Keratinocyte (primary cell): ENCODE measurements at regions not wholly inside any gene's neighbourhood (a gene's known extent, or its start where the extent isn't known, plus 50 kb on each side); places are given as distances from the start of the nearest gene placed in this dataset.

ENCODE experiments used
- DNase-seq: peaks from one replicate; pipeline ENCODE4 v3.0.0-alpha.2; 2011; ENCODE audit warnings: low read depth, missing footprints, low spot score
- FAIRE-seq: peaks from 2 replicates; lab custom pipeline; 2011; peaks lifted over from hg19 to GRCh38; lab: Jason Lieb, UNC
- H2AFZ ChIP-seq: 2 replicates; pipeline ENCODE4 v1.6.0; 2012; ENCODE audit warnings: low read length, control low read depth, inconsistent platforms; ENCODE audit not compliant: control insufficient read depth
- H3K27ac ChIP-seq: 2 replicates; pipeline ENCODE4 v1.5.1; 2011; ENCODE audit warnings: low read length; ENCODE audit not compliant: control insufficient read depth, insufficient read depth
- H3K27me3 ChIP-seq: 3 replicates; pipeline ENCODE4 v1.6.0; 2011; ENCODE audit warnings: low read length; ENCODE audit not compliant: control insufficient read depth, insufficient read depth; ENCODE audit errors: extremely low read depth
- H3K36me3 ChIP-seq, 2 experiments: 2 replicates in 1 of 2; 3 replicates in 1 of 2; pipeline ENCODE4 v1.5.1; 2011; ENCODE audit warnings: low read length in 2 of 2, mild to moderate bottlenecking in 1 of 2; ENCODE audit not compliant: control insufficient read depth in 2 of 2, insufficient read depth in 2 of 2; ENCODE audit errors: extremely low read depth in 1 of 2
- H3K4me1 ChIP-seq: 3 replicates; pipeline ENCODE4 v1.5.1; 2011; ENCODE audit warnings: low read length; ENCODE audit not compliant: control insufficient read depth, insufficient read depth; ENCODE audit errors: extremely low read depth
- H3K4me2 ChIP-seq: 3 replicates; pipeline ENCODE4 v1.6.0; 2011; ENCODE audit warnings: low read depth, low read length; ENCODE audit not compliant: control insufficient read depth, insufficient read depth; ENCODE audit errors: extremely low read depth
- H3K4me3 ChIP-seq, 3 experiments: fragments of 200-600 bp in 1 of 3; sonication (generic) in 1 of 3; 2 replicates in 2 of 3; 3 replicates in 1 of 3; pipeline ENCODE4 v1.5.1; 2011 to 2016; ENCODE audit warnings: low read length in 3 of 3, mild to moderate bottlenecking in 3 of 3, control low read depth in 2 of 3, inconsistent platforms in 1 of 3, low read depth in 1 of 3, mixed read lengths in 1 of 3, mixed run types in 1 of 3, moderate library complexity in 1 of 3; ENCODE audit not compliant: control insufficient read depth in 2 of 3, insufficient read depth in 2 of 3; ENCODE audit errors: extremely low read depth in 1 of 3
- H3K79me2 ChIP-seq: 2 replicates; pipeline ENCODE4 v1.6.0; 2012; ENCODE audit warnings: low read length; ENCODE audit not compliant: control insufficient read depth, insufficient read depth
- H3K9ac ChIP-seq: 3 replicates; pipeline ENCODE4 v1.6.0; 2011; ENCODE audit warnings: low read length; ENCODE audit not compliant: control insufficient read depth, insufficient read depth; ENCODE audit errors: extremely low read depth
- H3K9me1 ChIP-seq: 3 replicates; pipeline ENCODE4 v1.6.0; 2011; ENCODE audit warnings: low read length; ENCODE audit not compliant: control insufficient read depth, insufficient read depth; ENCODE audit errors: extremely low read depth
- H3K9me3 ChIP-seq: 2 replicates; pipeline ENCODE4 v1.5.1; 2012; ENCODE audit warnings: low read depth, low read length; ENCODE audit not compliant: control insufficient read depth
- H4K20me1 ChIP-seq: 3 replicates; pipeline ENCODE4 v1.6.0; 2011; ENCODE audit warnings: low read length; ENCODE audit not compliant: control insufficient read depth, insufficient read depth; ENCODE audit errors: extremely low read depth
- EZH2 ChIP-seq: IDR thresholded peaks from one replicate; pipeline ENCODE4 v1.6.1; 2012; ENCODE audit warnings: inconsistent platforms, mild to moderate bottlenecking, low read length, moderate library complexity
- dilution Hi-C: fragments of 300-500 bp; cut with MboI; formaldehyde crosslinking; loops from one replicate; pipeline ENCODE4 v1.7.0; 2020; ENCODE audit warnings: low sequenced_read_pairs; ENCODE audit not compliant: extremely low pct_ligation_motif_present
- TF ChIP-seq, protein P1 (sequence below), 3 experiments: IDR thresholded peaks in 1 of 3; conservative IDR thresholded peaks in 1 of 3; optimal IDR thresholded peaks in 1 of 3; 2 replicates in 2 of 3; 3 replicates in 1 of 3; pipeline versions ENCODE3 to v1.5.1; 2011; ENCODE audit warnings: low read length in 3 of 3, mild to moderate bottlenecking in 3 of 3, moderate library complexity in 2 of 3, control low read depth in 1 of 3, inconsistent platforms in 1 of 3; ENCODE audit not compliant: insufficient read depth in 2 of 3; ENCODE audit errors: extremely low read depth in 1 of 3

DNA sequence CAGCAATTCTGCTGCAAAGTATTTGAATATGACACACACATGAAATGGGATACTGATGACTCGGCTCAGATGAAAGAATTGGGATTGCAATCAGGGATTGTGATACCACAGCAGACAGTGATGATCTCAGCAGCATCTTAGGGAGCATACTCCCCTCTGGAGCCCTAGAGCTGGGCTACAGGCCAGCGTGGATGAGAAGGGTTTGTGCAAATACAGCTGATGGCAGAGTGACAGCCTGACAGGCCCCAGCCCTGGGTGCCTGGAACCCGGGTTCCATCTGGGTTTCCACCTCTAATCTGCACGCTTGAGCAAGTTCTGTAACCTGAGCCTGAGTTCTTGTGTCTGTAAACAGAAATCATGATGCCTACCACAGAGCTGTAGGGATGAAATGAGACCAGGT, 418.0 kb downstream of the LRATD1 start:
- Histone ChIP-seq H3K79me2 (no peaks in the 10 kb centered on the region), H3K4me2 (no peak overlapping the region), H3K9me1 (no peaks in the 10 kb centered on the region), H3K9me3 (no peaks in the 10 kb centered on the region), H3K9ac (no peak overlapping the region), H3K36me3 (no peaks in the 10 kb centered on the region), H2AFZ (no peak overlapping the region), H3K27ac (no peak overlapping the region), H3K4me3 (no peak overlapping the region), H3K4me1 (no peaks in the 10 kb centered on the region), H4K20me1 (no peaks in the 10 kb centered on the region), H3K27me3 (no peaks in the 10 kb centered on the region)
- TF ChIP-seq EZH2: no peak
- TF ChIP-seq, protein P1, sequence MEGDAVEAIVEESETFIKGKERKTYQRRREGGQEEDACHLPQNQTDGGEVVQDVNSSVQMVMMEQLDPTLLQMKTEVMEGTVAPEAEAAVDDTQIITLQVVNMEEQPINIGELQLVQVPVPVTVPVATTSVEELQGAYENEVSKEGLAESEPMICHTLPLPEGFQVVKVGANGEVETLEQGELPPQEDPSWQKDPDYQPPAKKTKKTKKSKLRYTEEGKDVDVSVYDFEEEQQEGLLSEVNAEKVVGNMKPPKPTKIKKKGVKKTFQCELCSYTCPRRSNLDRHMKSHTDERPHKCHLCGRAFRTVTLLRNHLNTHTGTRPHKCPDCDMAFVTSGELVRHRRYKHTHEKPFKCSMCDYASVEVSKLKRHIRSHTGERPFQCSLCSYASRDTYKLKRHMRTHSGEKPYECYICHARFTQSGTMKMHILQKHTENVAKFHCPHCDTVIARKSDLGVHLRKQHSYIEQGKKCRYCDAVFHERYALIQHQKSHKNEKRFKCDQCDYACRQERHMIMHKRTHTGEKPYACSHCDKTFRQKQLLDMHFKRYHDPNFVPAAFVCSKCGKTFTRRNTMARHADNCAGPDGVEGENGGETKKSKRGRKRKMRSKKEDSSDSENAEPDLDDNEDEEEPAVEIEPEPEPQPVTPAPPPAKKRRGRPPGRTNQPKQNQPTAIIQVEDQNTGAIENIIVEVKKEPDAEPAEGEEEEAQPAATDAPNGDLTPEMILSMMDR (optimal IDR thresholded peaks at IDR 0.05 in 1 of 3, IDR thresholded peaks at IDR 0.05 in 1 of 3, conservative IDR thresholded peaks at IDR 0.05 in 1 of 3; ENCODE audit: extremely low read depth in 1 of 3, insufficient read depth in 2 of 3, low read length in 3 of 3): no peak
- DNase-seq (no peak), FAIRE-seq (no peak)
- dilution Hi-C loops: no loop called here

DNA sequence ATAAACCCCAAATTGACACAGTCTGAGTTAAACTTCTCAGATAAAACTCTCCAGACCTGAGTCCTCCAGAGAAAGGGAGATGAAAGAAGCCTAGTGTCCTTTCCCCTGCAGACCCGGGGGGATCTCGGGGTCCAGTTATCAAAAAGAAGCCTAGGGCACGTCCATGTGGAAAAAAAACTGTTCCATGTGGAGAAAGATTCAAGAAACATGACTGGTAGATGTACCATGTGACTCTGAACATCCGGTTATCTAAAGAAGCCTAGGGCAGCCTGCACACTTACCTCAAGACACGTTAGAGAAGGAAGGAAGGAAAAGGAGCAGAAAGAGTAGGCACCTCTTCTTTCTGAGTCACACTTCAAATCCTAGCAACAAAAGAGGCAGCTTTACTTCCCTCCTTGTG, 421.0 kb downstream of the LRATD1 start:
- H3K9me1 ChIP-seq: no peaks in the 10 kb centered on the region

More for the DNA sequence above, 421.0 kb downstream of the LRATD1 start:
- H3K4me2 ChIP-seq: no peak overlapping the region
- no peak overlapping the region for H3K4me3 ChIP-seq
- no peak overlapping the region for H3K9ac ChIP-seq
- H2AFZ ChIP-seq: no peak overlapping the region
- no peak for FAIRE-seq
- dilution Hi-C loops: no loop called here
- no peaks in the 10 kb centered on the region for H3K9me3 ChIP-seq
- no peak overlapping the region for H3K27ac ChIP-seq
- no peaks in the 10 kb centered on the region for H3K27me3 ChIP-seq
- H3K4me1 ChIP-seq: no peaks in the 10 kb centered on the region
- DNase-seq: no peak
- H3K36me3 ChIP-seq: no peaks in the 10 kb centered on the region
- no peaks in the 10 kb centered on the region for H4K20me1 ChIP-seq
- no peaks in the 10 kb centered on the region for H3K79me2 ChIP-seq
- TF ChIP-seq, protein P1 (optimal IDR thresholded peaks at IDR 0.05 in 1 of 3, IDR thresholded peaks at IDR 0.05 in 1 of 3, conservative IDR thresholded peaks at IDR 0.05 in 1 of 3; ENCODE audit: extremely low read depth in 1 of 3, insufficient read depth in 2 of 3, low read length in 3 of 3): no peak
- TF ChIP-seq EZH2: no peak
